Thoracic aorta (tissue), 2 donors: ENCODE measurements at regions not wholly inside any gene's neighbourhood (a gene's known extent, or its start where the extent isn't known, plus 50 kb on each side); places are given as distances from the start of the nearest gene placed in this dataset.

ENCODE experiments used
- ATAC-seq: fragments of 150-250 bp; one replicate; pipeline ENCODE4 v1.8.0; 2017; ENCODE audit warnings: low read depth; ENCODE audit not compliant: insufficient number of reproducible peaks, low FRiP score
- DNase-seq: peaks from one replicate; pipeline ENCODE4 v3.0.0-alpha.2; 2020; ENCODE audit warnings: low spot score
- H3K27ac ChIP-seq, 2 donors: fragments of 200-600 bp; sonication (generic); 1 replicate in 1 of 2; 2 replicates in 1 of 2; pipeline ENCODE4 v1.5.1; 2016; ENCODE audit warnings: mild to moderate bottlenecking in 2 of 2, moderate library complexity in 2 of 2
- H3K27me3 ChIP-seq: fragments of 200-600 bp; sonication (generic); replicated peaks from 2 replicates; pipeline ENCODE4 v1.6.0; 2016; ENCODE audit warnings: mild to moderate bottlenecking; ENCODE audit not compliant: insufficient read depth
- H3K36me3 ChIP-seq: fragments of 200-600 bp; sonication (generic); one replicate; pipeline ENCODE4 v1.5.1; 2016
- H3K4me1 ChIP-seq, 2 donors: fragments of 200-600 bp; sonication (generic); 1 replicate in 1 of 2; 2 replicates in 1 of 2; pipeline versions ENCODE4 v1.5.1 to v1.6.0; 2016; ENCODE audit warnings: low read depth in 2 of 2, mild to moderate bottlenecking in 1 of 2; ENCODE audit not compliant: control insufficient read depth in 1 of 2
- H3K4me3 ChIP-seq: fragments of 200-600 bp; sonication (generic); 2 replicates; pipeline ENCODE4 v1.5.1; 2016; ENCODE audit warnings: mild to moderate bottlenecking
- H3K9me3 ChIP-seq: fragments of 200-600 bp; sonication (generic); 2 replicates; pipeline ENCODE4 v1.5.1; 2016
- TF ChIP-seq, protein P1 (sequence below): fragments of 200-600 bp; sonication (generic); IDR thresholded peaks from one replicate; pipeline ENCODE4 v1.5.1; 2019; ENCODE audit warnings: antibody characterized with exemption

DNA sequence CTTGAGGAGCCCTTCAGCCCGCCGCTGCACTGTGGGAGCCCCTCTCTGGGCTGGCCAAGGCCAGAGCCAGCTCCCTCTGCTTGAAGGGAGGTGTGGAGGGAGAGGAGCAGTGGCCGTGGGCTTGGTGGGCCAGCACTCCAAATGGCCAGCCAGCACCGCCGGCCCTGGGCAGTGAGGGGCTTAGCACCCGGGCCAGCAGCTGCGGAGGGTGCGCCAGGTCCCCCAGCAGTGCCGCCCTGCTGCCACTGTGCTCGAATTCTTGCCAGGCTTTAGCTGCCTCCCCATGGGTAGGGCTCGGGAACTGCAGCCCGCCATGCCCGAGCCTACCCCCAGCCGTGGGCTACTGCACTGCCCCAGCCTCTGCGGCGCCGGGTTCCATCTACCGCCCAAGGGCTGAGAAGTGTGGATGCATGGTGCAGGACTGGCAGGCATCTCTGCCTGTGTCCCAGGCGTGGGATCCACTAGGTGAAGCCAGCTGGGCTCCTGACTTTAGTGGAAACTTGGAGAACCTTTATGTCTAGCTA lies 82.7 kb downstream of the KCNA4 start:
- Histone ChIP-seq H3K27me3 (no peaks in the 10 kb centered on the region), H3K4me3 (no peak overlapping the region), H3K4me1 (no peaks in the 10 kb centered on the region), H3K9me3 (peaks cover 3% of the 10 kb centered on the region), H3K36me3 (no peaks in the 10 kb centered on the region), H3K27ac (no peak overlapping the region)
- DNase-seq (no peak), ATAC-seq (no peak)
- TF ChIP-seq, protein P1, sequence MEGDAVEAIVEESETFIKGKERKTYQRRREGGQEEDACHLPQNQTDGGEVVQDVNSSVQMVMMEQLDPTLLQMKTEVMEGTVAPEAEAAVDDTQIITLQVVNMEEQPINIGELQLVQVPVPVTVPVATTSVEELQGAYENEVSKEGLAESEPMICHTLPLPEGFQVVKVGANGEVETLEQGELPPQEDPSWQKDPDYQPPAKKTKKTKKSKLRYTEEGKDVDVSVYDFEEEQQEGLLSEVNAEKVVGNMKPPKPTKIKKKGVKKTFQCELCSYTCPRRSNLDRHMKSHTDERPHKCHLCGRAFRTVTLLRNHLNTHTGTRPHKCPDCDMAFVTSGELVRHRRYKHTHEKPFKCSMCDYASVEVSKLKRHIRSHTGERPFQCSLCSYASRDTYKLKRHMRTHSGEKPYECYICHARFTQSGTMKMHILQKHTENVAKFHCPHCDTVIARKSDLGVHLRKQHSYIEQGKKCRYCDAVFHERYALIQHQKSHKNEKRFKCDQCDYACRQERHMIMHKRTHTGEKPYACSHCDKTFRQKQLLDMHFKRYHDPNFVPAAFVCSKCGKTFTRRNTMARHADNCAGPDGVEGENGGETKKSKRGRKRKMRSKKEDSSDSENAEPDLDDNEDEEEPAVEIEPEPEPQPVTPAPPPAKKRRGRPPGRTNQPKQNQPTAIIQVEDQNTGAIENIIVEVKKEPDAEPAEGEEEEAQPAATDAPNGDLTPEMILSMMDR = no peak

- Histone ChIP-seq H3K4me1 (no peaks in the 10 kb centered on the region), H3K4me3 (no peak overlapping the region), H3K36me3 (no peaks in the 10 kb centered on the region), H3K27ac (no peak overlapping the region), H3K27me3 (no peaks in the 10 kb centered on the region), H3K9me3 (no peaks in the 10 kb centered on the region)
- no peak for DNase-seq
- no peak for ATAC-seq
- TF ChIP-seq, protein P1 = no peak
Measured at GRCh38 chr11:29916040-29916439, 100.8 kb downstream of the KCNA4 start.

DNA sequence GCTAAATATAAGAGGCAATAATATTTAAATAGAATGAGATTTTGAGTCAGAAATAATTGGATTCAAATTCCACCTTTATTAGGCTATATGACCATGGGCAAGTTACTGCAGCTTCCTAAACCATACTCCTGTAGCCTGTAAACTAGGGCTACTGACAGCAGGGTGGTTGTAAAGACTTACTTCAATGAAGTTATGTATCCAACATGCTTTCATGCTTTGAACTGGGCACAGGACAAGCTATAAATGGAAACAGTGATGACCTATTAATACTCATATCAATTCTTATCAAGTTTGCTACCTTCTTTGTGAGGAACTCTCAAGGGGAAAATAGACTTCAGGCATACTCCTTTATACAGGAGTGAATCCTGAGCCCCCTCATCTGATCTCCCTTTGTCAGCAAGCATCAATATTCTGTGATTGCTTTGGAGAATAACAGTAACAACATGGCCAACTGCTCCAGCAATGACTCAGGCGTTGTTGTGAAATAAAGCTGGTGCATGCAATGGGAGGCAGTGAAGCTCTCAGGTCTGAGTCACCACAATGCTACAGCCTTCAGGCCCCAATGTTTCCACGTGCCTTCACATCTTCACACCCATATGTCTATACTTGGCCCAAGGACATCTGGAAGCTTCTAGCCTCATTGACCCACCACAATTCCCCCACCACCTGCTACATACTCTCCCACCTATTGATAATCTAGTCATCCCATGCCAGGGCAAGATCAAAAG lies 102.5 kb downstream of the KCNA4 start:
- H3K4me3 ChIP-seq = no peak overlapping the region
- no peak overlapping the region for H3K27ac ChIP-seq
- H3K9me3 ChIP-seq = no peaks in the 10 kb centered on the region
- TF ChIP-seq, protein P1 = no peak
- no peaks in the 10 kb centered on the region for H3K4me1 ChIP-seq
- no peak for DNase-seq
- no peaks in the 10 kb centered on the region for H3K27me3 ChIP-seq
- no peak for ATAC-seq
- H3K36me3 ChIP-seq = no peaks in the 10 kb centered on the region

GRCh38 chr11:29913352-29913751 lies 103.5 kb downstream of the KCNA4 start:
- DNase-seq (no peak), ATAC-seq (no peak)
- Histone ChIP-seq H3K9me3 (no peaks in the 10 kb centered on the region), H3K4me1 (no peaks in the 10 kb centered on the region), H3K4me3 (no peak overlapping the region), H3K27me3 (no peaks in the 10 kb centered on the region), H3K36me3 (no peaks in the 10 kb centered on the region), H3K27ac (no peak overlapping the region)
- TF ChIP-seq, protein P1 = no peak

- no peaks in the 10 kb centered on the region for H3K36me3 ChIP-seq
- TF ChIP-seq, protein P1 = no peak
- ATAC-seq = no peak
- no peak overlapping the region for H3K4me3 ChIP-seq
- H3K27ac ChIP-seq = no peak overlapping the region
- no peaks in the 10 kb centered on the region for H3K4me1 ChIP-seq
- no peak for DNase-seq
- no peaks in the 10 kb centered on the region for H3K9me3 ChIP-seq
- H3K27me3 ChIP-seq = no peaks in the 10 kb centered on the region
Measured at GRCh38 chr11:29900382-29900781, 116.4 kb downstream of the KCNA4 start.
